ENCODE measurements at regions not wholly inside any gene's neighbourhood (a gene's known extent, or its start where the extent isn't known, plus 50 kb on each side); places are given as distances from the start of the nearest gene placed in this dataset.

GRCh38 chr4:189090174-189090814 is 850.4 kb upstream of the FRG1 start:
- no peak overlapping the region for H3K4me3 ChIP-seq
- no peaks in the 10 kb centered on the region for H3K27me3 ChIP-seq
- H3K27ac ChIP-seq = no peak overlapping the region
- no peaks in the 10 kb centered on the region for H3K36me3 ChIP-seq
- 85 to 88% (median 85%) methylated on average over 2 of the region's 2 CpGs for WGBS, 3 donors
- DNase-seq = no peak
- H3K9me3 ChIP-seq = no peaks in the 10 kb centered on the region
- TF ChIP-seq EP300 (IDR thresholded peaks at IDR 0.05) (no peak), POLR2A (IDR thresholded peaks at IDR 0.05) (no peak), CTCF (IDR thresholded peaks at IDR 0.05) (no peak)
- intact Hi-C loops (cut with DNase I) = no loop called here
- H3K4me1 ChIP-seq (ENCODE audit: insufficient read depth) = no peaks in the 10 kb centered on the region

GRCh38 chr4:189092581-189092980 is 848.1 kb upstream of the FRG1 start:
- intact Hi-C loops (cut with DNase I) = no loop called here
- no peaks in the 10 kb centered on the region for H3K36me3 ChIP-seq
- TF ChIP-seq POLR2A (IDR thresholded peaks at IDR 0.05) (no peak), EP300 (IDR thresholded peaks at IDR 0.05) (no peak), CTCF (IDR thresholded peaks at IDR 0.05) (no peak)
- no peak for DNase-seq
- H3K4me3 ChIP-seq = no peak overlapping the region
- no peaks in the 10 kb centered on the region for H3K4me1 ChIP-seq (ENCODE audit: insufficient read depth)
- WGBS, 3 donors = 22 to 53% (median 23%) methylated on average over 4 of the region's 4 CpGs
- no peak overlapping the region for H3K27ac ChIP-seq
- no peaks in the 10 kb centered on the region for H3K27me3 ChIP-seq
- no peaks in the 10 kb centered on the region for H3K9me3 ChIP-seq

- no peaks in the 10 kb centered on the region for H3K27me3 ChIP-seq
- H3K9me3 ChIP-seq = no peaks in the 10 kb centered on the region
- H3K27ac ChIP-seq = no peak overlapping the region
- DNase-seq = no peak
- WGBS, 3 donors = 92 to 93% (median 93%) methylated on average over 16 of the region's 16 CpGs
- no peak for TF ChIP-seq POLR2A (IDR thresholded peaks at IDR 0.05)
- no peak for TF ChIP-seq CTCF (IDR thresholded peaks at IDR 0.05)
- no peak for TF ChIP-seq EP300 (IDR thresholded peaks at IDR 0.05)
- no peaks in the 10 kb centered on the region for H3K36me3 ChIP-seq
- H3K4me1 ChIP-seq (ENCODE audit: insufficient read depth) = no peaks in the 10 kb centered on the region
- no peak overlapping the region for H3K4me3 ChIP-seq
- intact Hi-C loops (cut with DNase I) = no loop called here
Measured at GRCh38 chr4:189096108-189096507, 844.6 kb upstream of the FRG1 start.

- no peaks in the 10 kb centered on the region for H3K9me3 ChIP-seq
- no peaks in the 10 kb centered on the region for H3K4me1 ChIP-seq (ENCODE audit: insufficient read depth)
- WGBS, 3 donors = 92 to 97% (median 96%) methylated on average over 25 of the region's 25 CpGs
- H3K27me3 ChIP-seq = no peaks in the 10 kb centered on the region
- TF ChIP-seq CTCF (IDR thresholded peaks at IDR 0.05) (no peak), POLR2A (IDR thresholded peaks at IDR 0.05) (no peak), EP300 (IDR thresholded peaks at IDR 0.05) (no peak)
- H3K27ac ChIP-seq = no peak overlapping the region
- intact Hi-C loops (cut with DNase I) = no loop called here
- no peaks in the 10 kb centered on the region for H3K36me3 ChIP-seq
- DNase-seq = no peak
- no peak overlapping the region for H3K4me3 ChIP-seq
Measured at GRCh38 chr4:189096717-189097116, 844.0 kb upstream of the FRG1 start.
